Neuronal stem cell (in vitro differentiated cells): ENCODE measurements at regions not wholly inside any gene's neighbourhood (a gene's known extent, or its start where the extent isn't known, plus 50 kb on each side); places are given as distances from the start of the nearest gene placed in this dataset.

Experiments used
- DNase-seq: peaks from one replicate; pipeline ENCODE4 v3.0.0-alpha.2; 2013; ENCODE audit warnings: low spot score
- H2AFZ ChIP-seq: one replicate; pipeline ENCODE4 v1.6.1; 2013; ENCODE audit warnings: mild to moderate bottlenecking, low read length, inconsistent platforms
- H2AK5ac ChIP-seq: 2 replicates; pipeline ENCODE4 v1.6.1; 2013; ENCODE audit warnings: low read depth, mild to moderate bottlenecking, inconsistent platforms, low read length, moderate library complexity, mixed read lengths
- H2BK120ac ChIP-seq: 2 replicates; pipeline ENCODE4 v1.6.1; 2013; ENCODE audit warnings: low read depth, mild to moderate bottlenecking, inconsistent platforms, low read length, moderate library complexity, mixed read lengths
- H2BK12ac ChIP-seq: one replicate; pipeline ENCODE4 v1.6.1; 2013; ENCODE audit warnings: low read length, inconsistent platforms
- H2BK15ac ChIP-seq: 2 replicates; pipeline ENCODE4 v1.6.1; 2013; ENCODE audit warnings: mild to moderate bottlenecking, low read length, inconsistent platforms, mixed read lengths
- H2BK5ac ChIP-seq: one replicate; pipeline ENCODE4 v1.6.1; 2013; ENCODE audit warnings: inconsistent platforms, mild to moderate bottlenecking, low read length, moderate library complexity
- H3K14ac ChIP-seq: one replicate; pipeline ENCODE4 v1.6.1; 2013; ENCODE audit warnings: low read length, inconsistent platforms
- H3K18ac ChIP-seq: 2 replicates; pipeline ENCODE4 v1.6.1; 2013; ENCODE audit warnings: low read length, inconsistent platforms
- H3K23ac ChIP-seq: 2 replicates; pipeline ENCODE4 v1.6.1; 2013; ENCODE audit warnings: low read depth, mild to moderate bottlenecking, mixed read lengths, low read length, inconsistent platforms; ENCODE audit not compliant: poor library complexity
- H3K27ac ChIP-seq: replicated peaks from 3 replicates; pipeline ENCODE4 v1.5.1; 2013; ENCODE audit warnings: low read length, inconsistent platforms
- H3K27me3 ChIP-seq, 3 experiments: 2 replicates each; pipeline ENCODE4 v1.6.1; 2013; ENCODE audit warnings: low read length in 3 of 3, mild to moderate bottlenecking in 2 of 3, inconsistent platforms in 1 of 3, low read depth in 1 of 3, mixed read lengths in 1 of 3, moderate library complexity in 1 of 3; ENCODE audit not compliant: control insufficient read depth in 3 of 3, insufficient read depth in 3 of 3
- H3K36me3 ChIP-seq, 2 donors: replicated peaks in 1 of 2; 2 replicates each; pipeline ENCODE4 v1.6.1; 2013; ENCODE audit warnings: low read length in 2 of 2; ENCODE audit not compliant: control insufficient read depth in 2 of 2, insufficient read depth in 2 of 2
- H3K4ac ChIP-seq: 2 replicates; pipeline ENCODE4 v1.6.1; 2013; ENCODE audit warnings: inconsistent platforms, mild to moderate bottlenecking, low read length, moderate library complexity
- H3K4me1 ChIP-seq, 2 donors: 1 replicate in 1 of 2; 2 replicates in 1 of 2; pipeline ENCODE4 v1.6.1; 2013; ENCODE audit warnings: low read length in 2 of 2, low read depth in 1 of 2; ENCODE audit not compliant: control insufficient read depth in 2 of 2, insufficient read depth in 1 of 2
- H3K4me2 ChIP-seq: one replicate; pipeline ENCODE4 v1.6.1; 2013; ENCODE audit warnings: mild to moderate bottlenecking, low read length, inconsistent platforms; ENCODE audit not compliant: insufficient read depth, poor library complexity, severe bottlenecking
- H3K4me3 ChIP-seq, 2 donors: 2 replicates each; pipeline ENCODE4 v1.5.1; 2013; ENCODE audit warnings: low read length in 2 of 2, mild to moderate bottlenecking in 2 of 2, inconsistent platforms in 1 of 2, moderate library complexity in 1 of 2
- H3K79me1 ChIP-seq: one replicate; pipeline ENCODE4 v1.6.1; 2013; ENCODE audit warnings: low read depth, mild to moderate bottlenecking, inconsistent platforms, low read length, moderate library complexity
- H3K9ac ChIP-seq: one replicate; pipeline ENCODE4 v1.6.1; 2013; ENCODE audit warnings: mild to moderate bottlenecking, low read depth, low read length, inconsistent platforms; ENCODE audit not compliant: poor library complexity
- H3K9me3 ChIP-seq, 2 donors: replicated peaks in 1 of 2; 2 replicates each; pipeline versions ENCODE3 to v1.6.1; 2013; ENCODE audit warnings: low read length in 2 of 2, mild to moderate bottlenecking in 2 of 2, inconsistent platforms in 1 of 2, low read depth in 1 of 2, mixed read lengths in 1 of 2, moderate library complexity in 1 of 2; ENCODE audit not compliant: control insufficient read depth in 2 of 2, insufficient read depth in 1 of 2
- H4K8ac ChIP-seq: one replicate; pipeline ENCODE4 v1.6.1; 2013; ENCODE audit warnings: low read depth, mild to moderate bottlenecking, inconsistent platforms, low read length, moderate library complexity
- H4K91ac ChIP-seq: one replicate; pipeline ENCODE4 v1.6.1; 2013; ENCODE audit warnings: low read length, low read depth, mild to moderate bottlenecking, inconsistent platforms; ENCODE audit not compliant: poor library complexity
- WGBS, 2 donors: extraction: QIAGEN DNeasy Blood & Tissue Kit; methylation state at CpG; one replicate each; pipeline ENCODE4 v1.1.7; 2013; ENCODE audit warnings: missing lambda C conversion rate in 2 of 2, mixed read lengths in 1 of 2; ENCODE audit not compliant: insufficient read length in 2 of 2, insufficient replicate concordance in 1 of 2; ENCODE audit errors: extremely low coverage in 2 of 2; 5-methylcytosine and 5-hydroxymethylcytosine counted together

GRCh38 chr14:71741241-71741640, 191.0 kb upstream of the RGS6 start:
- Histone ChIP-seq H3K27me3 (no peaks in the 10 kb centered on the region), H2BK12ac (no peak overlapping the region), H4K91ac (no peak overlapping the region), H2AK5ac (no peak overlapping the region), H3K4me2 (no peak overlapping the region), H3K27ac (no peak overlapping the region), H3K4me1 (peaks cover 6 to 8% of the 10 kb centered on the region in 2 donors), H3K4ac (no peak overlapping the region), H3K18ac (no peak overlapping the region), H3K23ac (no peak overlapping the region), H3K9me3 (peaks cover 0 to 3% of the 10 kb centered on the region in 2 donors), H3K79me1 (no peaks in the 10 kb centered on the region), H3K4me3 (no peak overlapping the region), H3K36me3 (peaks cover 7 to 32% of the 10 kb centered on the region in 2 donors), H2BK5ac (no peak overlapping the region), H2BK120ac (no peak overlapping the region), H2BK15ac (no peak overlapping the region), H3K14ac (no peak overlapping the region), H3K9ac (no peak overlapping the region), H4K8ac (no peak overlapping the region), H2AFZ (no peak overlapping the region)
- no peak for DNase-seq
- WGBS, 2 donors, result no CpG with 5 or more reads among the region's 5 CpGs

GRCh38 chr14:71742485-71742884, 189.7 kb upstream of the RGS6 start:
- Histone ChIP-seq H3K4ac (no peak overlapping the region), H4K8ac (no peak overlapping the region), H3K9me3 (peaks cover 1 to 3% of the 10 kb centered on the region in 2 donors), H3K36me3 (peaks cover 2 to 20% of the 10 kb centered on the region in 2 donors), H3K18ac (no peak overlapping the region), H2AFZ (no peak overlapping the region), H3K9ac (no peak overlapping the region), H3K14ac (no peak overlapping the region), H3K4me3 (no peak overlapping the region), H3K27me3 (no peaks in the 10 kb centered on the region), H3K4me2 (no peak overlapping the region), H3K79me1 (no peaks in the 10 kb centered on the region), H3K4me1 (peaks cover 5 to 6% of the 10 kb centered on the region in 2 donors), H2BK15ac (no peak overlapping the region), H3K23ac (no peak overlapping the region), H2BK120ac (no peak overlapping the region), H4K91ac (no peak overlapping the region), H2BK5ac (no peak overlapping the region), H2BK12ac (no peak overlapping the region), H2AK5ac (no peak overlapping the region), H3K27ac (no peak overlapping the region)
- DNase-seq, result no peak
- no CpG with 5 or more reads among the region's 6 CpGs for WGBS, 2 donors

- H3K4me1 ChIP-seq, result peaks cover 3% of the 10 kb centered on the region in 2 donors
- H2BK12ac ChIP-seq, result no peak overlapping the region
- no peaks in the 10 kb centered on the region for H3K36me3 ChIP-seq
- no peak overlapping the region for H4K91ac ChIP-seq
- no peak overlapping the region for H3K23ac ChIP-seq
- no peak overlapping the region for H2BK120ac ChIP-seq
- H3K18ac ChIP-seq, result no peak overlapping the region
- no peak overlapping the region for H3K27ac ChIP-seq
- H2BK15ac ChIP-seq, result no peak overlapping the region
- H3K4me3 ChIP-seq, result no peak overlapping the region
- H3K4ac ChIP-seq, result no peak overlapping the region
- H4K8ac ChIP-seq, result no peak overlapping the region
- DNase-seq, result no peak
- H2AFZ ChIP-seq, result no peak overlapping the region
- H3K9ac ChIP-seq, result no peak overlapping the region
- H3K14ac ChIP-seq, result no peak overlapping the region
- H3K9me3 ChIP-seq, result peaks cover 3 to 8% of the 10 kb centered on the region in 2 donors
- no peak overlapping the region for H2BK5ac ChIP-seq
- H3K4me2 ChIP-seq, result no peak overlapping the region
- H2AK5ac ChIP-seq, result no peak overlapping the region
- H3K27me3 ChIP-seq, result no peaks in the 10 kb centered on the region
- no CpG with 5 or more reads among the region's 7 CpGs for WGBS, 2 donors
- no peaks in the 10 kb centered on the region for H3K79me1 ChIP-seq
Observed at GRCh38 chr14:71745072-71745471, 187.2 kb upstream of the RGS6 start.

GRCh38 chr14:71748196-71748595, 184.0 kb upstream of the RGS6 start:
- Histone ChIP-seq H3K4ac (no peak overlapping the region), H3K4me2 (no peak overlapping the region), H4K8ac (no peak overlapping the region), H2BK15ac (no peak overlapping the region), H3K4me3 (no peak overlapping the region), H3K14ac (no peak overlapping the region), H3K36me3 (no peaks in the 10 kb centered on the region), H3K23ac (no peak overlapping the region), H3K9me3 (peaks cover 0 to 8% of the 10 kb centered on the region in 2 donors), H2BK5ac (no peak overlapping the region), H4K91ac (no peak overlapping the region), H3K27ac (no peak overlapping the region), H2BK120ac (no peak overlapping the region), H3K4me1 (no peaks in the 10 kb centered on the region), H3K27me3 (no peaks in the 10 kb centered on the region), H3K79me1 (no peaks in the 10 kb centered on the region), H2BK12ac (no peak overlapping the region), H2AK5ac (no peak overlapping the region), H2AFZ (no peak overlapping the region), H3K9ac (no peak overlapping the region), H3K18ac (no peak overlapping the region)
- no peak for DNase-seq
- no CpG with 5 or more reads among the region's 1 CpG for WGBS, 2 donors
